ENCODE measurements at regions not wholly inside any gene's neighbourhood (a gene's known extent, or its start where the extent isn't known, plus 50 kb on each side); places are given as distances from the start of the nearest gene placed in this dataset.

- no peaks in the 10 kb centered on the region for H3K9me2 ChIP-seq (replicated peaks; ENCODE audit: insufficient read depth, low read length)
- peak overlapping the region; percentile 55 for H3K9ac ChIP-seq (ENCODE audit: low read length)
- H3K4me3 ChIP-seq (ENCODE audit: insufficient read depth, low read length, poor library complexity, severe bottlenecking): peak overlapping the region; percentile 37
- no peaks in the 10 kb centered on the region for H3K27me3 ChIP-seq (ENCODE audit: low read length)
- H3K9me3 ChIP-seq (ENCODE audit: insufficient read depth, low read length): no peaks in the 10 kb centered on the region
- peak overlapping the region; percentile 90 for H3K4me2 ChIP-seq (ENCODE audit: low read depth, low read length, poor library complexity, severe bottlenecking)
- no peaks in the 10 kb centered on the region for H4K20me1 ChIP-seq (ENCODE audit: low read depth, low read length)
- no peaks in the 10 kb centered on the region for H3K79me2 ChIP-seq (ENCODE audit: insufficient read depth, low read length)
- TF ChIP-seq EZH2phosphoT487 (conservative IDR thresholded peaks at IDR 0.05; ENCODE audit: low read length) (no peak), CTCF (IDR thresholded peaks at IDR 0.05; ENCODE audit: insufficient read depth, low read length, poor library complexity, severe bottlenecking) (no peak)
- H3K36me3 ChIP-seq (ENCODE audit: low read length): no peaks in the 10 kb centered on the region
- H2AFZ ChIP-seq (ENCODE audit: low read depth, low read length, severe bottlenecking): peak overlapping the region; percentile 3
- H3K27ac ChIP-seq (ENCODE audit: low read depth, low read length): peak overlapping the region; percentile 99
- H3F3A ChIP-seq (ENCODE audit: insufficient read depth): peaks cover 34% of the 10 kb centered on the region
Measured at GRCh38 chr10:92758594-92758993, 68.8 kb downstream of the HHEX start.

- H3K27me3 ChIP-seq (ENCODE audit: low read length): no peaks in the 10 kb centered on the region
- no peak overlapping the region for H3K27ac ChIP-seq (ENCODE audit: low read depth, low read length)
- no peak overlapping the region for H3K9ac ChIP-seq (ENCODE audit: low read length)
- H3K36me3 ChIP-seq (ENCODE audit: low read length): no peaks in the 10 kb centered on the region
- no peaks in the 10 kb centered on the region for H4K20me1 ChIP-seq (ENCODE audit: low read depth, low read length)
- H3K9me2 ChIP-seq (replicated peaks; ENCODE audit: insufficient read depth, low read length): no peaks in the 10 kb centered on the region
- H3K9me3 ChIP-seq (ENCODE audit: insufficient read depth, low read length): no peaks in the 10 kb centered on the region
- no peak overlapping the region for H3K4me3 ChIP-seq (ENCODE audit: insufficient read depth, low read length, poor library complexity, severe bottlenecking)
- peaks cover 34% of the 10 kb centered on the region for H3F3A ChIP-seq (ENCODE audit: insufficient read depth)
- peak overlapping the region; percentile 15 for H3K4me2 ChIP-seq (ENCODE audit: low read depth, low read length, poor library complexity, severe bottlenecking)
- TF ChIP-seq CTCF (IDR thresholded peaks at IDR 0.05; ENCODE audit: insufficient read depth, low read length, poor library complexity, severe bottlenecking): no peak
- TF ChIP-seq EZH2phosphoT487 (conservative IDR thresholded peaks at IDR 0.05; ENCODE audit: low read length): no peak
- H2AFZ ChIP-seq (ENCODE audit: low read depth, low read length, severe bottlenecking): peak overlapping the region; percentile 2
- no peaks in the 10 kb centered on the region for H3K79me2 ChIP-seq (ENCODE audit: insufficient read depth, low read length)
Measured at GRCh38 chr10:92760609-92761008, 70.9 kb downstream of the HHEX start.

- H3K4me2 ChIP-seq (ENCODE audit: low read depth, low read length, poor library complexity, severe bottlenecking): no peak overlapping the region
- H3K36me3 ChIP-seq (ENCODE audit: low read length): no peaks in the 10 kb centered on the region
Measured at GRCh38 chr10:92761571-92761970, 71.8 kb downstream of the HHEX start.

More at GRCh38 chr10:92761571-92761970, 71.8 kb downstream of the HHEX start:
- H4K20me1 ChIP-seq (ENCODE audit: low read depth, low read length): no peaks in the 10 kb centered on the region
- H3K27me3 ChIP-seq (ENCODE audit: low read length): no peaks in the 10 kb centered on the region
- H3K27ac ChIP-seq (ENCODE audit: low read depth, low read length): no peak overlapping the region
- no peak overlapping the region for H3K4me3 ChIP-seq (ENCODE audit: insufficient read depth, low read length, poor library complexity, severe bottlenecking)
- peaks cover 25% of the 10 kb centered on the region for H3F3A ChIP-seq (ENCODE audit: insufficient read depth)
- no peak for TF ChIP-seq CTCF (IDR thresholded peaks at IDR 0.05; ENCODE audit: insufficient read depth, low read length, poor library complexity, severe bottlenecking)
- no peak for TF ChIP-seq EZH2phosphoT487 (conservative IDR thresholded peaks at IDR 0.05; ENCODE audit: low read length)
- H2AFZ ChIP-seq (ENCODE audit: low read depth, low read length, severe bottlenecking): no peak overlapping the region
- no peaks in the 10 kb centered on the region for H3K79me2 ChIP-seq (ENCODE audit: insufficient read depth, low read length)
- no peaks in the 10 kb centered on the region for H3K9me2 ChIP-seq (replicated peaks; ENCODE audit: insufficient read depth, low read length)
- H3K9ac ChIP-seq (ENCODE audit: low read length): no peak overlapping the region
- H3K9me3 ChIP-seq (ENCODE audit: insufficient read depth, low read length): no peaks in the 10 kb centered on the region
